Trophoblast cell (in vitro differentiated cells and primary cell): ENCODE measurements at regions not wholly inside any gene's neighbourhood (a gene's known extent, or its start where the extent isn't known, plus 50 kb on each side); places are given as distances from the start of the nearest gene placed in this dataset.

ENCODE experiments used
- DNase-seq, 2 donors: peaks; one replicate each; pipeline ENCODE4 v3.0.0-alpha.2; 2016
- H2AFZ ChIP-seq: 2 replicates; pipeline ENCODE4 v1.6.1; 2013; ENCODE audit warnings: low read length, moderate library complexity, mild to moderate bottlenecking; ENCODE audit not compliant: insufficient read depth, poor library complexity
- H2AK5ac ChIP-seq: 2 replicates; pipeline ENCODE4 v1.6.1; 2013; ENCODE audit warnings: mild to moderate bottlenecking, low read length
- H2BK120ac ChIP-seq: 2 replicates; pipeline ENCODE4 v1.6.1; 2013; ENCODE audit warnings: low read length, mild to moderate bottlenecking, moderate library complexity; ENCODE audit not compliant: insufficient read depth, poor library complexity
- H2BK12ac ChIP-seq: 2 replicates; pipeline ENCODE4 v1.6.1; 2013; ENCODE audit warnings: mild to moderate bottlenecking, low read length, moderate library complexity
- H2BK5ac ChIP-seq: 2 replicates; pipeline ENCODE4 v1.6.1; 2013; ENCODE audit warnings: low read length, low read depth, moderate library complexity, mild to moderate bottlenecking; ENCODE audit not compliant: poor library complexity
- H3K14ac ChIP-seq: 2 replicates; pipeline ENCODE4 v1.6.1; 2013; ENCODE audit warnings: mild to moderate bottlenecking, low read length
- H3K18ac ChIP-seq: 2 replicates; pipeline ENCODE4 v1.6.1; 2013; ENCODE audit warnings: mild to moderate bottlenecking, low read length
- H3K23ac ChIP-seq: 2 replicates; pipeline ENCODE4 v1.6.1; 2013; ENCODE audit warnings: low read length
- H3K27ac ChIP-seq: 2 replicates; pipeline ENCODE4 v1.5.1; 2013; ENCODE audit warnings: low read depth, mild to moderate bottlenecking, inconsistent platforms, low read length, moderate library complexity
- H3K27me3 ChIP-seq: 2 replicates; pipeline ENCODE4 v1.6.1; 2013; ENCODE audit warnings: inconsistent platforms, mild to moderate bottlenecking, low read length, moderate library complexity; ENCODE audit not compliant: insufficient read depth
- H3K36me3 ChIP-seq, 2 experiments: 1 replicate in 1 of 2; 2 replicates in 1 of 2; pipeline ENCODE4 v1.6.1; 2013; ENCODE audit warnings: low read length in 2 of 2, mild to moderate bottlenecking in 2 of 2, moderate library complexity in 1 of 2; ENCODE audit not compliant: insufficient read depth in 2 of 2, control insufficient read depth in 1 of 2
- H3K4ac ChIP-seq: 2 replicates; pipeline ENCODE4 v1.6.1; 2013; ENCODE audit warnings: low read depth, mild to moderate bottlenecking, low read length, moderate library complexity
- H3K4me1 ChIP-seq, 2 experiments: 1 replicate in 1 of 2; 2 replicates in 1 of 2; pipeline ENCODE4 v1.6.1; 2013; ENCODE audit warnings: low read length in 2 of 2, mild to moderate bottlenecking in 2 of 2, moderate library complexity in 1 of 2; ENCODE audit not compliant: insufficient read depth in 2 of 2, control insufficient read depth in 1 of 2
- H3K4me2 ChIP-seq: 2 replicates; pipeline ENCODE4 v1.6.1; 2013; ENCODE audit warnings: inconsistent platforms, mild to moderate bottlenecking, low read length, moderate library complexity
- H3K4me3 ChIP-seq: 2 replicates; pipeline ENCODE4 v1.5.1; 2013; ENCODE audit warnings: mild to moderate bottlenecking, low read depth, low read length, inconsistent platforms
- H3K79me1 ChIP-seq: one replicate; pipeline ENCODE4 v1.6.1; 2013; ENCODE audit warnings: low read length
- H3K79me2 ChIP-seq: 2 replicates; pipeline ENCODE4 v1.6.1; 2013; ENCODE audit warnings: low read length, mild to moderate bottlenecking; ENCODE audit not compliant: control insufficient read depth, insufficient read depth, poor library complexity
- H3K9ac ChIP-seq: 2 replicates; pipeline ENCODE4 v1.6.1; 2013; ENCODE audit warnings: mild to moderate bottlenecking, low read length
- H3K9me3 ChIP-seq: 2 replicates; pipeline ENCODE4 v1.6.1; 2013; ENCODE audit warnings: low read depth, mild to moderate bottlenecking, control low read depth, inconsistent platforms, low read length; ENCODE audit not compliant: insufficient read depth
- H4K12ac ChIP-seq: 2 replicates; pipeline ENCODE4 v1.6.1; 2013; ENCODE audit warnings: low read depth, mild to moderate bottlenecking, low read length, moderate library complexity
- H4K8ac ChIP-seq: 2 replicates; pipeline ENCODE4 v1.6.1; 2013; ENCODE audit warnings: low read depth, mild to moderate bottlenecking, low read length, moderate library complexity
- H4K91ac ChIP-seq: one replicate; pipeline ENCODE4 v1.6.1; 2013; ENCODE audit warnings: low read depth, mild to moderate bottlenecking, low read length, moderate library complexity
- WGBS: extraction: QIAGEN DNeasy Blood & Tissue Kit; methylation state at CpG from one replicate; pipeline ENCODE4 v1.1.7; 2013; ENCODE audit warnings: missing lambda C conversion rate; ENCODE audit not compliant: insufficient read length, insufficient coverage; ENCODE audit errors: extremely low coverage; 5-methylcytosine and 5-hydroxymethylcytosine counted together

GRCh38 chr16:87135246-87136030 is 181.8 kb downstream of the C16orf95 start:
- Histone ChIP-seq H3K18ac (no peak overlapping the region), H2BK12ac (no peak overlapping the region), H4K91ac (no peak overlapping the region), H3K4me3 (no peak overlapping the region), H3K4ac (no peak overlapping the region), H2BK5ac (no peak overlapping the region), H2BK120ac (no peak overlapping the region), H3K36me3 (no peaks in the 10 kb centered on the region), H3K27ac (no peak overlapping the region), H3K9me3 (peaks cover 5% of the 10 kb centered on the region), H3K23ac (no peak overlapping the region), H4K8ac (no peak overlapping the region), H4K12ac (no peak overlapping the region), H2AK5ac (no peak overlapping the region), H3K4me2 (no peak overlapping the region), H3K79me2 (no peaks in the 10 kb centered on the region), H2AFZ (no peak overlapping the region), H3K9ac (no peak overlapping the region), H3K14ac (no peak overlapping the region), H3K27me3 (no peaks in the 10 kb centered on the region), H3K4me1 (peaks cover 4 to 5% of the 10 kb centered on the region in 2 experiments), H3K79me1 (no peaks in the 10 kb centered on the region)
- WGBS, result no CpG with 5 or more reads among the region's 9 CpGs
- DNase-seq, result no peak

DNA sequence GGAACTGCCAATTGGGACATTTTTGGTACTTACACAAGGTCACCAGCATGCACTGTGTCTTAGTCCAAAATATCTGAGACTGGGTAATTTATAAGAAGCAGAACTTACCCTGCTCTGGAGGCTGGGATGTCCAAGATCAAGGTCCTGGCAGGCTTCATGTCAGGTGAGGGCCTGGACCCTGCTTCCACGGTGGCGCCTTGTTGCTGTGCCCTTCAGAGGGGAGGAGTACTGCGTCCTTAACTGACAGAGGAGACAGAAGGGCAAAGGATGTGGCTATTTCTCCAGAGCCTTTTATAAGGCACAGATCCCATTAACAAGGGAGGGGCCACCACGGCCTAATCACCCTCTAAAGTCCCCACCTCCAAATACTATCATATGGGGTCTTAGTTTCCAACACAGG is 178.9 kb downstream of the C16orf95 start:
- no peak overlapping the region for H3K9ac ChIP-seq
- H2AFZ ChIP-seq, result no peak overlapping the region
- no peak overlapping the region for H3K4me3 ChIP-seq
- no peak overlapping the region for H4K12ac ChIP-seq
- H3K14ac ChIP-seq, result no peak overlapping the region
- no peak overlapping the region for H3K4ac ChIP-seq
- no peak overlapping the region for H4K91ac ChIP-seq
- no CpG with 5 or more reads among the region's 4 CpGs for WGBS
- no peak overlapping the region for H2AK5ac ChIP-seq
- H3K27ac ChIP-seq, result no peak overlapping the region
- H2BK5ac ChIP-seq, result no peak overlapping the region
- H3K79me2 ChIP-seq, result no peaks in the 10 kb centered on the region
- no peak overlapping the region for H4K8ac ChIP-seq
- no peak overlapping the region for H2BK12ac ChIP-seq
- no peaks in the 10 kb centered on the region for H3K36me3 ChIP-seq
- H3K4me1 ChIP-seq, result no peaks in the 10 kb centered on the region
- no peak overlapping the region for H3K18ac ChIP-seq
- no peaks in the 10 kb centered on the region for H3K79me1 ChIP-seq
- H3K4me2 ChIP-seq, result no peak overlapping the region
- no peak overlapping the region for H3K23ac ChIP-seq
- DNase-seq, result no peak
- H3K9me3 ChIP-seq, result peaks cover 6% of the 10 kb centered on the region
- H3K27me3 ChIP-seq, result no peaks in the 10 kb centered on the region
- H2BK120ac ChIP-seq, result no peak overlapping the region

DNA sequence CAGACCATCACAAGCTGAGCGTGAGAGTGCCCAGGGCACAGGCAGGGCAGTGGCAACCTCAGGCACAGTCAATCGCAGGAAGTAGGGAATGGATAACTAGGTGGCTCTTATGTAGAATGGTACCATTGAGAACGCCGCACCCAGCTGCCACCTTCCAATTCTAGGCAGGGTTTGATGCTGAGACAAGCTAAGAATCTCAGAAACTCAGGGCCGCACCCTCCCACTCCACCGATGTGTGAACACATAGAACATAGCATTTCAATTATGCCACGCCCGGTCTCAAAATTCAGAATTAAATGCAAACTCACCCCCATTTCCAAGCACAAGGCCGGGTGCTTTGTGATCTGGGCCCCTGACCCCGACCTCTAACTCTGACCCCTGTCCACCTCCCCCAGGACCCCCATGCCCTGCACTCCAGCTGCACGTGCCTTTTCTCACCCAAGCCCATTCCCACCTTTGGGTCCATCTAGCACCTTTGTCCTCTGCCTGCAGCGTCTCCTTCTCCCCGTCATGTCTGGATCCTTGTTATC is 178.4 kb downstream of the C16orf95 start:
- Histone ChIP-seq H4K12ac (no peak overlapping the region), H3K79me1 (no peaks in the 10 kb centered on the region), H3K18ac (no peak overlapping the region), H3K9me3 (peaks cover 6% of the 10 kb centered on the region), H3K14ac (no peak overlapping the region), H4K91ac (no peak overlapping the region), H4K8ac (no peak overlapping the region), H3K79me2 (no peaks in the 10 kb centered on the region), H3K23ac (no peak overlapping the region), H3K4me1 (no peaks in the 10 kb centered on the region), H2AK5ac (no peak overlapping the region), H3K4me2 (no peak overlapping the region), H2BK5ac (no peak overlapping the region), H3K27me3 (no peaks in the 10 kb centered on the region), H3K27ac (no peak overlapping the region), H3K4me3 (no peak overlapping the region), H3K4ac (no peak overlapping the region), H2AFZ (no peak overlapping the region), H2BK120ac (no peak overlapping the region), H3K36me3 (no peaks in the 10 kb centered on the region), H3K9ac (no peak overlapping the region), H2BK12ac (no peak overlapping the region)
- WGBS, result no CpG with 5 or more reads among the region's 13 CpGs
- DNase-seq, result no peak

GRCh38 chr16:87140211-87141200 is 176.7 kb downstream of the C16orf95 start:
- H3K27me3 ChIP-seq, result no peaks in the 10 kb centered on the region
- no peak for DNase-seq
- H4K91ac ChIP-seq, result no peak overlapping the region
- H3K14ac ChIP-seq, result no peak overlapping the region
- H2AK5ac ChIP-seq, result no peak overlapping the region
- H3K79me2 ChIP-seq, result no peaks in the 10 kb centered on the region
- no peak overlapping the region for H4K8ac ChIP-seq
- no peak overlapping the region for H3K4ac ChIP-seq
- no peak overlapping the region for H3K23ac ChIP-seq
- H3K18ac ChIP-seq, result no peak overlapping the region
- H4K12ac ChIP-seq, result no peak overlapping the region
- H3K4me3 ChIP-seq, result no peak overlapping the region
- no peaks in the 10 kb centered on the region for H3K4me1 ChIP-seq
- no peaks in the 10 kb centered on the region for H3K36me3 ChIP-seq
- no peak overlapping the region for H3K9ac ChIP-seq
- no CpG with 5 or more reads among the region's 39 CpGs for WGBS
- no peak overlapping the region for H2BK5ac ChIP-seq
- H2AFZ ChIP-seq, result no peak overlapping the region
- H3K9me3 ChIP-seq, result peaks cover 3% of the 10 kb centered on the region
- H2BK120ac ChIP-seq, result no peak overlapping the region
- no peaks in the 10 kb centered on the region for H3K79me1 ChIP-seq
- no peak overlapping the region for H3K27ac ChIP-seq
- H2BK12ac ChIP-seq, result no peak overlapping the region
- H3K4me2 ChIP-seq, result no peak overlapping the region
